VCaP (cell line): ENCODE measurements at regions not wholly inside any gene's neighbourhood (a gene's known extent, or its start where the extent isn't known, plus 50 kb on each side); places are given as distances from the start of the nearest gene placed in this dataset.

Experiments
- H3K27ac ChIP-seq: fragments of 450-650 bp; 2 replicates; pipeline ENCODE4 v1.5.1; 2017
- CTCF ChIP-seq: fragments of 450-650 bp; conservative IDR thresholded peaks from 2 replicates; pipeline ENCODE4 v1.5.1; 2017; ENCODE audit warnings: mild to moderate bottlenecking, moderate library complexity

- no peak overlapping the region for H3K27ac ChIP-seq
- TF ChIP-seq CTCF, result no peak
Measured at GRCh38 chr4:162945713-162946112, 221.0 kb downstream of the NAF1 start.

- TF ChIP-seq CTCF, result no peak
- no peak overlapping the region for H3K27ac ChIP-seq
Measured at GRCh38 chr4:162943263-162943662, 223.4 kb downstream of the NAF1 start.

- H3K27ac ChIP-seq, result no peak overlapping the region
- TF ChIP-seq CTCF, result no peak
Measured at GRCh38 chr4:162938738-162939485, 227.8 kb downstream of the NAF1 start.

- TF ChIP-seq CTCF, result no peak
- no peak overlapping the region for H3K27ac ChIP-seq
Measured at GRCh38 chr4:162935214-162935613, 231.5 kb downstream of the NAF1 start.

GRCh38 chr4:162931286-162931685 is 235.4 kb downstream of the NAF1 start:
- TF ChIP-seq CTCF, result no peak
- H3K27ac ChIP-seq, result no peak overlapping the region

GRCh38 chr4:162921178-162921785 is 245.4 kb downstream of the NAF1 start:
- no peak for TF ChIP-seq CTCF

GRCh38 chr4:162920649-162921048 is 246.0 kb downstream of the NAF1 start:
- TF ChIP-seq CTCF, result no peak
- H3K27ac ChIP-seq, result no peak overlapping the region

More at GRCh38 chr4:162921178-162921785, 245.4 kb downstream of the NAF1 start:
- no peak overlapping the region for H3K27ac ChIP-seq
